ENCODE measurements at regions not wholly inside any gene's neighbourhood (a gene's known extent, or its start where the extent isn't known, plus 50 kb on each side); places are given as distances from the start of the nearest gene placed in this dataset.
"Not testable (repeated sequence)": the region's sequence is repeated elsewhere in the genome, so short reads cannot be mapped to it uniquely, and the experiment has no call there.

- DNase-seq = not testable (repeated sequence)
These were observed 87.1 kb upstream of the BASP1 start for GRCh38 chr5:17130302-17130701.

- DNase-seq = no peak
These were observed 84.9 kb upstream of the BASP1 start for GRCh38 chr5:17132444-17133083.

GRCh38 chr5:17135050-17135449 is 82.4 kb upstream of the BASP1 start:
- DNase-seq = no peak

GRCh38 chr5:17143335-17143734 is 74.1 kb upstream of the BASP1 start:
- no peak for DNase-seq

- DNase-seq = no peak
These were observed 71.1 kb upstream of the BASP1 start for GRCh38 chr5:17146280-17146841.

- DNase-seq = no peak
These were observed 70.3 kb upstream of the BASP1 start for GRCh38 chr5:17147170-17147569.

GRCh38 chr5:17147617-17148016 is 69.8 kb upstream of the BASP1 start:
- no peak for DNase-seq

- DNase-seq = no peak
These were observed 69.0 kb upstream of the BASP1 start for GRCh38 chr5:17148481-17148880.

- no peak for DNase-seq
These were observed 67.6 kb upstream of the BASP1 start for GRCh38 chr5:17149786-17150185.

GRCh38 chr5:17150531-17150930 is 66.9 kb upstream of the BASP1 start:
- DNase-seq = no peak

- DNase-seq = no peak
These were observed 65.7 kb upstream of the BASP1 start for GRCh38 chr5:17151686-17152085.

GRCh38 chr5:17154211-17154996 is 63.0 kb upstream of the BASP1 start:
- no peak for DNase-seq

GRCh38 chr5:17156463-17156862 is 61.0 kb upstream of the BASP1 start:
- DNase-seq = no peak

- no peak for DNase-seq
These were observed 60.1 kb upstream of the BASP1 start for GRCh38 chr5:17157294-17157693.

- no peak for DNase-seq
These were observed 59.4 kb upstream of the BASP1 start for GRCh38 chr5:17157916-17158529.

GRCh38 chr5:17160756-17161040 is 56.7 kb upstream of the BASP1 start:
- no peak for DNase-seq

GRCh38 chr5:17161662-17162061 is 55.8 kb upstream of the BASP1 start:
- no peak for DNase-seq

- DNase-seq = no peak
These were observed 54.2 kb upstream of the BASP1 start for GRCh38 chr5:17163221-17163620.

GRCh38 chr5:17167171-17167891 is 50.1 kb upstream of the BASP1 start:
- DNase-seq = no peak

All from right forelimb (tissue), 1 donor.